ENCODE measurements at regions not wholly inside any gene's neighbourhood (a gene's known extent, or its start where the extent isn't known, plus 50 kb on each side); places are given as distances from the start of the nearest gene placed in this dataset.

DNA sequence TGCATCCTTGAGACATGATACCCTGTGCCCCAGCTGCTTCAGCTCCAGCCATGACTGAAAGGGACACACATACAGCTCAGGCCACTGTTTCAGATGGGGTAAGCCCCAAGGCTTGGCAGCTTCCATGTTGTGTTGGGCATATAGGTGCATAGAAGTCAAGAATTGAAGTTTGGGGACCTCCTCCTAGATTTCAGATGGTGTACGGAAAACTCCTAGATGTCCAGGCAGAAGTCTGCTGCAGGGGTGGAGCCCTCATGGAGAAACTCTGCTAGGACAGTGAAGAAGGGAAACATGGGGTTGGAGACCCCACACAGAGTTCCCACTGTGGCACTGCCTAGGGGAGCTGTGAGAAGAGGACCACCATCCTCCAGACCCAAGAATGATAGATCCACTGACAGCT is 1379.0 kb upstream of the MAP3K7 start:
- TF ChIP-seq, protein P1, sequence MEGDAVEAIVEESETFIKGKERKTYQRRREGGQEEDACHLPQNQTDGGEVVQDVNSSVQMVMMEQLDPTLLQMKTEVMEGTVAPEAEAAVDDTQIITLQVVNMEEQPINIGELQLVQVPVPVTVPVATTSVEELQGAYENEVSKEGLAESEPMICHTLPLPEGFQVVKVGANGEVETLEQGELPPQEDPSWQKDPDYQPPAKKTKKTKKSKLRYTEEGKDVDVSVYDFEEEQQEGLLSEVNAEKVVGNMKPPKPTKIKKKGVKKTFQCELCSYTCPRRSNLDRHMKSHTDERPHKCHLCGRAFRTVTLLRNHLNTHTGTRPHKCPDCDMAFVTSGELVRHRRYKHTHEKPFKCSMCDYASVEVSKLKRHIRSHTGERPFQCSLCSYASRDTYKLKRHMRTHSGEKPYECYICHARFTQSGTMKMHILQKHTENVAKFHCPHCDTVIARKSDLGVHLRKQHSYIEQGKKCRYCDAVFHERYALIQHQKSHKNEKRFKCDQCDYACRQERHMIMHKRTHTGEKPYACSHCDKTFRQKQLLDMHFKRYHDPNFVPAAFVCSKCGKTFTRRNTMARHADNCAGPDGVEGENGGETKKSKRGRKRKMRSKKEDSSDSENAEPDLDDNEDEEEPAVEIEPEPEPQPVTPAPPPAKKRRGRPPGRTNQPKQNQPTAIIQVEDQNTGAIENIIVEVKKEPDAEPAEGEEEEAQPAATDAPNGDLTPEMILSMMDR (IDR thresholded peaks at IDR 0.05; ENCODE audit: low read depth, low read length): no peak
- no peak for TF ChIP-seq EZH2phosphoT487 (IDR thresholded peaks at IDR 0.05; ENCODE audit: low read depth)

Measured in OCI-LY3 (cell line).